WTC11 (cell line): ENCODE measurements at regions not wholly inside any gene's neighbourhood (a gene's known extent, or its start where the extent isn't known, plus 50 kb on each side); places are given as distances from the start of the nearest gene placed in this dataset.

Experiments
- ATAC-seq: fragments of 200-7000 bp; cut with Tn5 transposase; 2 replicates; pipeline ENCODE4 v1.10.0; 2021; ENCODE audit warnings: mild to moderate bottlenecking, moderate library complexity
- CTCF ChIA-PET: fragments of 300-600 bp; sonication (Branson Sonifier 250); formaldehyde crosslinking; loops from one replicate; lab custom pipeline; 2021; ENCODE audit warnings: antibody characterized with exemption; lab: Charles Lee
- POLR2A ChIA-PET: fragments of 350-600 bp; sonication (Branson Sonifier 250); formaldehyde crosslinking; loops from one replicate; lab custom pipeline; 2021; ENCODE audit warnings: antibody characterized with exemption; lab: Charles Lee
- DNase-seq: peaks from one replicate; pipeline ENCODE4 v3.0.0; 2021; ENCODE audit warnings: low spot score
- H3K27ac Mint-ChIP-seq: 2 replicates; pipeline ENCODE4 v1.8.0; 2021; ENCODE audit warnings: mixed read lengths
- H3K27me3 Mint-ChIP-seq: 2 replicates; pipeline ENCODE4 v1.8.0; 2021; ENCODE audit warnings: low read depth, mild to moderate bottlenecking, moderate library complexity, mixed read lengths
- H3K36me3 Mint-ChIP-seq: 2 replicates; pipeline ENCODE4 v1.8.0; 2021; ENCODE audit warnings: mixed read lengths
- H3K4me1 Mint-ChIP-seq: 2 replicates; pipeline ENCODE4 v1.8.0; 2022; ENCODE audit warnings: mixed read lengths
- H3K4me3 Mint-ChIP-seq: 2 replicates; pipeline ENCODE4 v1.8.0; 2021; ENCODE audit warnings: mild to moderate bottlenecking, moderate library complexity, mixed read lengths
- H3K9me3 Mint-ChIP-seq: 2 replicates; pipeline ENCODE4 v1.8.0; 2021; ENCODE audit warnings: mixed read lengths
- ESRRA ChIP-seq: sonication (generic); formaldehyde crosslinking; IDR thresholded peaks from 2 replicates; pipeline ENCODE4 v1.8.1; 2022; ENCODE audit warnings: mild to moderate bottlenecking, missing genetic modification reagents, borderline replicate concordance
- ETV6 ChIP-seq: sonication (generic); formaldehyde crosslinking; IDR thresholded peaks from 2 replicates; pipeline ENCODE4 v1.8.1; 2022; ENCODE audit warnings: mild to moderate bottlenecking, missing genetic modification reagents
- IRF2 ChIP-seq: sonication (generic); formaldehyde crosslinking; IDR thresholded peaks from 2 replicates; pipeline ENCODE4 v1.8.0; 2022; ENCODE audit warnings: low read depth, missing genetic modification reagents, borderline replicate concordance
- JAZF1 ChIP-seq: fragments of 250-450 bp; sonication (Bioruptor Pico); IDR thresholded peaks from 2 replicates; pipeline ENCODE4 v1.9.0; 2021; ENCODE audit warnings: moderate library complexity, mild to moderate bottlenecking, inconsistent platforms
- JUN ChIP-seq: sonication (generic); formaldehyde crosslinking; IDR thresholded peaks from 2 replicates; pipeline ENCODE4 v1.8.0; 2023; ENCODE audit warnings: mild to moderate bottlenecking, missing genetic modification reagents
- KAT7 ChIP-seq: sonication (generic); formaldehyde crosslinking; IDR thresholded peaks from 2 replicates; pipeline ENCODE4 v1.8.1; 2023; ENCODE audit warnings: missing genetic modification reagents, mild to moderate bottlenecking, borderline replicate concordance
- NFATC4 ChIP-seq: fragments of 250-450 bp; sonication (Bioruptor Pico); IDR thresholded peaks from 2 replicates; pipeline ENCODE4 v1.9.0; 2021; ENCODE audit warnings: mild to moderate bottlenecking
- NFE2L1 ChIP-seq: sonication (generic); formaldehyde crosslinking; IDR thresholded peaks from 2 replicates; pipeline ENCODE4 v1.8.1; 2023; ENCODE audit warnings: missing genetic modification reagents
- NR1H2 ChIP-seq: sonication (generic); formaldehyde crosslinking; IDR thresholded peaks from 2 replicates; pipeline ENCODE4 v1.9.0; 2021; ENCODE audit warnings: mild to moderate bottlenecking, moderate library complexity, missing genetic modification reagents
- RORB ChIP-seq: fragments of 250-450 bp; sonication (Bioruptor Pico); IDR thresholded peaks from 2 replicates; pipeline ENCODE4 v1.9.0; 2021; ENCODE audit warnings: mild to moderate bottlenecking
- SP1 ChIP-seq: sonication (generic); formaldehyde crosslinking; conservative IDR thresholded peaks from 2 replicates; pipeline ENCODE4 v1.8.1; 2022; ENCODE audit warnings: missing genetic modification reagents
- ZNF138 ChIP-seq: sonication (generic); formaldehyde crosslinking; conservative IDR thresholded peaks from 2 replicates; pipeline ENCODE4 v1.8.1; 2022; ENCODE audit warnings: mild to moderate bottlenecking, moderate library complexity, missing genetic modification reagents
- ZNF423 ChIP-seq: fragments of 250-450 bp; sonication (Bioruptor Pico); IDR thresholded peaks from 2 replicates; pipeline ENCODE4 v2.1.2; 2022; ENCODE audit warnings: mild to moderate bottlenecking, moderate library complexity
- ZNF671 ChIP-seq: fragments of 250-450 bp; sonication (Bioruptor Pico); IDR thresholded peaks from 2 replicates; pipeline ENCODE4 v1.8.0; 2021; ENCODE audit warnings: mild to moderate bottlenecking
- TF ChIP-seq, protein P1 (sequence below): fragments of 250-450 bp; sonication (Bioruptor Pico); IDR thresholded peaks from 2 replicates; pipeline ENCODE4 v2.1.2; 2022; ENCODE audit warnings: mild to moderate bottlenecking, moderate library complexity
- TF ChIP-seq, protein P2 (sequence below): sonication (generic); formaldehyde crosslinking; IDR thresholded peaks from 2 replicates; pipeline ENCODE4 v1.8.1; 2023; ENCODE audit warnings: mild to moderate bottlenecking, missing genetic modification reagents, moderate library complexity
- TF ChIP-seq, protein P3 (sequence below): sonication (generic); formaldehyde crosslinking; IDR thresholded peaks from 2 replicates; pipeline ENCODE4 v1.8.0; 2022; ENCODE audit warnings: mild to moderate bottlenecking, missing genetic modification reagents
- TF ChIP-seq, protein P4 (sequence below): sonication (generic); formaldehyde crosslinking; conservative IDR thresholded peaks from 2 replicates; pipeline ENCODE4 v1.8.1; 2022; ENCODE audit warnings: mild to moderate bottlenecking, missing genetic modification reagents
- TF ChIP-seq, protein P5 (sequence below): sonication (generic); formaldehyde crosslinking; IDR thresholded peaks from 2 replicates; pipeline ENCODE4 v1.8.1; 2022; ENCODE audit warnings: low read depth, mild to moderate bottlenecking, moderate library complexity, missing genetic modification reagents, borderline replicate concordance
- TF ChIP-seq, protein P6 (sequence below): sonication (generic); formaldehyde crosslinking; IDR thresholded peaks from 2 replicates; pipeline ENCODE4 v1.8.1; 2022; ENCODE audit warnings: mild to moderate bottlenecking, moderate library complexity, missing genetic modification reagents
- TF ChIP-seq, protein P7 (sequence below): fragments of 250-450 bp; sonication (Bioruptor Pico); IDR thresholded peaks from 2 replicates; pipeline ENCODE4 v1.8.0; 2021; ENCODE audit warnings: mild to moderate bottlenecking
- TF ChIP-seq, protein P8 (sequence below): fragments of 250-450 bp; sonication (Bioruptor Pico); IDR thresholded peaks from 2 replicates; pipeline ENCODE4 v1.9.0; 2021; ENCODE audit warnings: mild to moderate bottlenecking, borderline replicate concordance

DNA sequence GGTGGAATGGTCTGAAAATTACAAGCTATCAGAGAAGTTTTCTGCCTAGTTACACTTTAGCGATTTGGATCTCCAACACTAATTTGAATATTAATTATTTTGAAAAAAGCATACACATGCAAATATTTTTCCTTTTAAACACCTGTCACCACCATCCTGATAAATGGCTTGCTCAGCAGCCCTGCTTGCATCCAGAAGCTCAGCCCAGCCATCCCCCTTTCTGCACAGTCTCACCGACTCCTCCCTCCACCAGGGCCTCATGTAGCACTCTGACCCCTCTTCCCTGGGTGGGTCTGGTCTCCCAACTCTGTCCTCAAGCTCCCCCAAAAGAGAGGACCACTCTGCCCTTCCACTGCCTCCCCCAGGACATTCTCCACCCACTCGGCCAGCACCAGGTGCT, 70.0 kb downstream of the C5orf15 start (continued):
- TF ChIP-seq, protein P1, sequence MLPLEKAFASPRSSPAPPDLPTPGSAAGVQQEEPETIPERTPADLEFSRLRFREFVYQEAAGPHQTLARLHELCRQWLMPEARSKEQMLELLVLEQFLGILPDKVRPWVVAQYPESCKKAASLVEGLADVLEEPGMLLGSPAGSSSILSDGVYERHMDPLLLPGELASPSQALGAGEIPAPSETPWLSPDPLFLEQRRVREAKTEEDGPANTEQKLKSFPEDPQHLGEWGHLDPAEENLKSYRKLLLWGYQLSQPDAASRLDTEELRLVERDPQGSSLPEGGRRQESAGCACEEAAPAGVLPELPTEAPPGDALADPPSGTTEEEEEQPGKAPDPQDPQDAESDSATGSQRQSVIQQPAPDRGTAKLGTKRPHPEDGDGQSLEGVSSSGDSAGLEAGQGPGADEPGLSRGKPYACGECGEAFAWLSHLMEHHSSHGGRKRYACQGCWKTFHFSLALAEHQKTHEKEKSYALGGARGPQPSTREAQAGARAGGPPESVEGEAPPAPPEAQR (CRISPR knock-in tag): no peak
- no peak for TF ChIP-seq ETV6
- no peak for TF ChIP-seq IRF2 (CRISPR knock-in tag)
- TF ChIP-seq, all 79 proteins: peak for 0

DNA sequence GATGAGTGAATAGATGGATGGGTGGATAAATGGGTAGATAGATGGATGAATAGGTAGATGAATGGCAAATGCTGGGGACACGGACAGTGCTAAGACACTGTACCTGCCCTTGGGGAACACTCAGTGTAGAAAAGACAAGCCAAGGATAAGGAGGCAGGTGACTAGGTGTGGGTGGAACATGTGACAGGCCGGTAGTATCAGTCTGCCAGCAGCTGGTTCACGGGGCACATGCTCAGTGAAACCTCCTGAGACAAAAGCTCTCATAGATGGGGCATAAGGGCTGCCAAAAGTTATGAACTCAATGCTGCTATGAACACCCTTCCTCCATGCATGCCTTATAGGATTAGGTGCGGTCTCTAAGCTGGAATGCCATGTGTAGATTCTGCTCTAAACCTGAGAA, 71.0 kb downstream of the C5orf15 start:
- Mint-ChIP-seq H3K4me3 (no peak overlapping the region), H3K27ac (no peak overlapping the region), H3K9me3 (no peaks in the 10 kb centered on the region), H3K36me3 (no peaks in the 10 kb centered on the region)
- no peak for DNase-seq
- CTCF ChIA-PET: no interaction called here
- TF ChIP-seq NR1H2 (CRISPR knock-in tag): no peak
- TF ChIP-seq KAT7 (CRISPR knock-in tag): no peak
- no peak for TF ChIP-seq NFE2L1 (CRISPR knock-in tag)
- TF ChIP-seq ZNF138 (CRISPR knock-in tag): no peak
- TF ChIP-seq SP1 (CRISPR knock-in tag): no peak
- TF ChIP-seq, protein P2, sequence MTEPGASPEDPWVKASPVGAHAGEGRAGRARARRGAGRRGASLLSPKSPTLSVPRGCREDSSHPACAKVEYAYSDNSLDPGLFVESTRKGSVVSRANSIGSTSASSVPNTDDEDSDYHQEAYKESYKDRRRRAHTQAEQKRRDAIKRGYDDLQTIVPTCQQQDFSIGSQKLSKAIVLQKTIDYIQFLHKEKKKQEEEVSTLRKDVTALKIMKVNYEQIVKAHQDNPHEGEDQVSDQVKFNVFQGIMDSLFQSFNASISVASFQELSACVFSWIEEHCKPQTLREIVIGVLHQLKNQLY (CRISPR knock-in tag): no peak
- TF ChIP-seq, protein P3, sequence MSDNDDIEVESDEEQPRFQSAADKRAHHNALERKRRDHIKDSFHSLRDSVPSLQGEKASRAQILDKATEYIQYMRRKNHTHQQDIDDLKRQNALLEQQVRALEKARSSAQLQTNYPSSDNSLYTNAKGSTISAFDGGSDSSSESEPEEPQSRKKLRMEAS: no peak
- no peak for TF ChIP-seq JAZF1 (CRISPR knock-in tag)
- no peak for TF ChIP-seq ZNF671 (CRISPR knock-in tag)
- TF ChIP-seq, protein P4, sequence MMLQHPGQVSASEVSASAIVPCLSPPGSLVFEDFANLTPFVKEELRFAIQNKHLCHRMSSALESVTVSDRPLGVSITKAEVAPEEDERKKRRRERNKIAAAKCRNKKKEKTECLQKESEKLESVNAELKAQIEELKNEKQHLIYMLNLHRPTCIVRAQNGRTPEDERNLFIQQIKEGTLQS (CRISPR knock-in tag): no peak
- no peak for TF ChIP-seq NFATC4 (CRISPR knock-in tag)
- TF ChIP-seq, protein P1 (CRISPR knock-in tag): no peak
- TF ChIP-seq, protein P5, sequence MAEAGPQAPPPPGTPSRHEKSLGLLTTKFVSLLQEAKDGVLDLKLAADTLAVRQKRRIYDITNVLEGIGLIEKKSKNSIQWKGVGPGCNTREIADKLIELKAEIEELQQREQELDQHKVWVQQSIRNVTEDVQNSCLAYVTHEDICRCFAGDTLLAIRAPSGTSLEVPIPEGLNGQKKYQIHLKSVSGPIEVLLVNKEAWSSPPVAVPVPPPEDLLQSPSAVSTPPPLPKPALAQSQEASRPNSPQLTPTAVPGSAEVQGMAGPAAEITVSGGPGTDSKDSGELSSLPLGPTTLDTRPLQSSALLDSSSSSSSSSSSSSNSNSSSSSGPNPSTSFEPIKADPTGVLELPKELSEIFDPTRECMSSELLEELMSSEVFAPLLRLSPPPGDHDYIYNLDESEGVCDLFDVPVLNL (CRISPR knock-in tag): no peak
- TF ChIP-seq ZNF423 (CRISPR knock-in tag): no peak
- TF ChIP-seq JUN (CRISPR knock-in tag): no peak
- TF ChIP-seq, all 79 proteins: peak for 0
- ATAC-seq: no peak
- Mint-ChIP-seq H3K4me1 (no peaks in the 10 kb centered on the region), H3K27me3 (no peaks in the 10 kb centered on the region)
- POLR2A ChIA-PET: no interaction called here

DNA sequence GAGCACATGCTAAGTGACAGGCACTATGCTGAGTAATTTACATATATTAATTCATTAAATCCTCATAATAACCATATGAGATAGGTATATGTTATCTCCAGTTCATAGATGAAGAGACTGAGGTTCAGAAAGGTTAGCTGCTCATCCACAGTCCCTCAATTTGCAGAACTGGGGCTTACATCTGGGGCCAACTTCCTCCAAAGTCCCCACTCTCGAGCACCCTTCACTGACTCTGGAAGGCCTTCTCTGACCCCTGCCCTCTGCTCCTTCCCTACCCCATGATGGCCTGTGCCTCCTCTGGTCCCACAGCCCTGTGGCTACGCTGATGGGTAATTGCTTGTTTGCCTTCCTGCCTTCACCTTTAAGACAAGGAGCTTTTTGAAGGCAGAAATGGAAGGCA, 71.6 kb downstream of the C5orf15 start:
- H3K9me3 Mint-ChIP-seq: no peaks in the 10 kb centered on the region
- CTCF ChIA-PET: interaction anchor here (1.0 kb wide), 1 partner anchor 48 kb away, joined by 3 read pairs; no protein-coding TSS in a partner anchor
- H3K4me1 Mint-ChIP-seq: no peaks in the 10 kb centered on the region
- no peaks in the 10 kb centered on the region for H3K36me3 Mint-ChIP-seq
- ATAC-seq: no peak
- POLR2A ChIA-PET: no interaction called here
- no peak overlapping the region for H3K4me3 Mint-ChIP-seq
- no peak overlapping the region for H3K27ac Mint-ChIP-seq
- no peak for DNase-seq
- H3K27me3 Mint-ChIP-seq: no peaks in the 10 kb centered on the region
- no peak for TF ChIP-seq ESRRA (CRISPR knock-in tag)
- TF ChIP-seq, protein P6, sequence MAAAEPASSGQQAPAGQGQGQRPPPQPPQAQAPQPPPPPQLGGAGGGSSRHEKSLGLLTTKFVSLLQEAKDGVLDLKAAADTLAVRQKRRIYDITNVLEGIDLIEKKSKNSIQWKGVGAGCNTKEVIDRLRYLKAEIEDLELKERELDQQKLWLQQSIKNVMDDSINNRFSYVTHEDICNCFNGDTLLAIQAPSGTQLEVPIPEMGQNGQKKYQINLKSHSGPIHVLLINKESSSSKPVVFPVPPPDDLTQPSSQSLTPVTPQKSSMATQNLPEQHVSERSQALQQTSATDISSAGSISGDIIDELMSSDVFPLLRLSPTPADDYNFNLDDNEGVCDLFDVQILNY (CRISPR knock-in tag): no peak
- TF ChIP-seq, protein P7, sequence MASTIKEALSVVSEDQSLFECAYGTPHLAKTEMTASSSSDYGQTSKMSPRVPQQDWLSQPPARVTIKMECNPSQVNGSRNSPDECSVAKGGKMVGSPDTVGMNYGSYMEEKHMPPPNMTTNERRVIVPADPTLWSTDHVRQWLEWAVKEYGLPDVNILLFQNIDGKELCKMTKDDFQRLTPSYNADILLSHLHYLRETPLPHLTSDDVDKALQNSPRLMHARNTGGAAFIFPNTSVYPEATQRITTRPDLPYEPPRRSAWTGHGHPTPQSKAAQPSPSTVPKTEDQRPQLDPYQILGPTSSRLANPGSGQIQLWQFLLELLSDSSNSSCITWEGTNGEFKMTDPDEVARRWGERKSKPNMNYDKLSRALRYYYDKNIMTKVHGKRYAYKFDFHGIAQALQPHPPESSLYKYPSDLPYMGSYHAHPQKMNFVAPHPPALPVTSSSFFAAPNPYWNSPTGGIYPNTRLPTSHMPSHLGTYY (CRISPR knock-in tag): no peak
- TF ChIP-seq RORB (CRISPR knock-in tag): no peak
- TF ChIP-seq, protein P8, sequence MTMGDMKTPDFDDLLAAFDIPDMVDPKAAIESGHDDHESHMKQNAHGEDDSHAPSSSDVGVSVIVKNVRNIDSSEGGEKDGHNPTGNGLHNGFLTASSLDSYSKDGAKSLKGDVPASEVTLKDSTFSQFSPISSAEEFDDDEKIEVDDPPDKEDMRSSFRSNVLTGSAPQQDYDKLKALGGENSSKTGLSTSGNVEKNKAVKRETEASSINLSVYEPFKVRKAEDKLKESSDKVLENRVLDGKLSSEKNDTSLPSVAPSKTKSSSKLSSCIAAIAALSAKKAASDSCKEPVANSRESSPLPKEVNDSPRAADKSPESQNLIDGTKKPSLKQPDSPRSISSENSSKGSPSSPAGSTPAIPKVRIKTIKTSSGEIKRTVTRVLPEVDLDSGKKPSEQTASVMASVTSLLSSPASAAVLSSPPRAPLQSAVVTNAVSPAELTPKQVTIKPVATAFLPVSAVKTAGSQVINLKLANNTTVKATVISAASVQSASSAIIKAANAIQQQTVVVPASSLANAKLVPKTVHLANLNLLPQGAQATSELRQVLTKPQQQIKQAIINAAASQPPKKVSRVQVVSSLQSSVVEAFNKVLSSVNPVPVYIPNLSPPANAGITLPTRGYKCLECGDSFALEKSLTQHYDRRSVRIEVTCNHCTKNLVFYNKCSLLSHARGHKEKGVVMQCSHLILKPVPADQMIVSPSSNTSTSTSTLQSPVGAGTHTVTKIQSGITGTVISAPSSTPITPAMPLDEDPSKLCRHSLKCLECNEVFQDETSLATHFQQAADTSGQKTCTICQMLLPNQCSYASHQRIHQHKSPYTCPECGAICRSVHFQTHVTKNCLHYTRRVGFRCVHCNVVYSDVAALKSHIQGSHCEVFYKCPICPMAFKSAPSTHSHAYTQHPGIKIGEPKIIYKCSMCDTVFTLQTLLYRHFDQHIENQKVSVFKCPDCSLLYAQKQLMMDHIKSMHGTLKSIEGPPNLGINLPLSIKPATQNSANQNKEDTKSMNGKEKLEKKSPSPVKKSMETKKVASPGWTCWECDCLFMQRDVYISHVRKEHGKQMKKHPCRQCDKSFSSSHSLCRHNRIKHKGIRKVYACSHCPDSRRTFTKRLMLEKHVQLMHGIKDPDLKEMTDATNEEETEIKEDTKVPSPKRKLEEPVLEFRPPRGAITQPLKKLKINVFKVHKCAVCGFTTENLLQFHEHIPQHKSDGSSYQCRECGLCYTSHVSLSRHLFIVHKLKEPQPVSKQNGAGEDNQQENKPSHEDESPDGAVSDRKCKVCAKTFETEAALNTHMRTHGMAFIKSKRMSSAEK: no peak
